Naive thymus-derived CD4-positive, alpha-beta T cell (primary cell): ENCODE measurements at regions not wholly inside any gene's neighbourhood (a gene's known extent, or its start where the extent isn't known, plus 50 kb on each side); places are given as distances from the start of the nearest gene placed in this dataset.
"Not testable (repeated sequence)": the region's sequence is repeated elsewhere in the genome, so short reads cannot be mapped to it uniquely, and the experiment has no call there.

Experiments
- ATAC-seq: fragments of 150-1000 bp; cut with Tn5 transposase; 2 replicates; pipeline ENCODE4 v1.10.0; 2021; ENCODE audit warnings: mild to moderate bottlenecking, moderate library complexity
- CTCF ChIA-PET: fragments of 350-600 bp; sonication (Branson Sonifier 250); formaldehyde crosslinking; loops from one replicate; lab custom pipeline; 2021; ENCODE audit warnings: antibody characterized with exemption; lab: Charles Lee
- POLR2A ChIA-PET: fragments of 350-600 bp; sonication (Branson Sonifier 250); formaldehyde crosslinking; loops from one replicate; lab custom pipeline; 2021; ENCODE audit warnings: antibody characterized with exemption, inconsistent platforms; lab: Charles Lee
- DNase-seq, 9 donors: peaks; one replicate each; pipeline versions ENCODE4 v3.0.0 to v3.0.0-alpha.2; 2020 to 2022; ENCODE audit warnings: mixed read lengths in 1 of 9
- H3K27ac ChIP-seq: one replicate; pipeline ENCODE4 v1.7.0; 2013; ENCODE audit warnings: mild to moderate bottlenecking, low read depth, low read length, moderate library complexity
- H3K27me3 ChIP-seq, 2 donors: one replicate each; pipeline ENCODE4 v1.7.0; 2013; ENCODE audit warnings: low read length in 2 of 2, mild to moderate bottlenecking in 2 of 2, moderate library complexity in 2 of 2; ENCODE audit not compliant: control insufficient read depth in 2 of 2, insufficient read depth in 2 of 2
- H3K36me3 ChIP-seq, 3 experiments: 1 replicate in 2 of 3; 2 replicates in 1 of 3; pipeline ENCODE4 v1.7.0; 2013; ENCODE audit warnings: low read length in 3 of 3, mild to moderate bottlenecking in 3 of 3, moderate library complexity in 1 of 3; ENCODE audit not compliant: insufficient read depth in 3 of 3, control insufficient read depth in 2 of 3
- H3K4me1 ChIP-seq, 2 donors: one replicate each; pipeline ENCODE4 v1.7.0; 2013; ENCODE audit warnings: low read length in 2 of 2, mild to moderate bottlenecking in 2 of 2, moderate library complexity in 1 of 2; ENCODE audit not compliant: control insufficient read depth in 2 of 2, insufficient read depth in 2 of 2
- H3K4me3 ChIP-seq: 2 replicates; pipeline ENCODE4 v1.7.0; 2013; ENCODE audit warnings: mild to moderate bottlenecking, low read length
- H3K9me3 ChIP-seq, 3 experiments: 1 replicate in 2 of 3; 2 replicates in 1 of 3; pipeline ENCODE4 v1.7.0; 2013; ENCODE audit warnings: low read length in 3 of 3; ENCODE audit not compliant: control insufficient read depth in 2 of 3
- H3K27ac Mint-ChIP-seq, 9 donors: one replicate each; pipeline ENCODE4 v1.8.0; 2020 to 2022; ENCODE audit warnings: mixed read lengths in 9 of 9, mild to moderate bottlenecking in 8 of 9, moderate library complexity in 5 of 9, inconsistent platforms in 2 of 9
- H3K27me3 Mint-ChIP-seq, 5 donors: one replicate each; pipeline ENCODE4 v1.8.0; 2021 to 2022; ENCODE audit warnings: mixed read lengths in 5 of 5, mild to moderate bottlenecking in 1 of 5
- H3K36me3 Mint-ChIP-seq, 5 donors: one replicate each; pipeline ENCODE4 v1.8.0; 2020 to 2022; ENCODE audit warnings: mixed read lengths in 5 of 5, mild to moderate bottlenecking in 3 of 5, inconsistent platforms in 1 of 5
- H3K4me1 Mint-ChIP-seq, 7 donors: one replicate each; pipeline ENCODE4 v1.8.0; 2020 to 2022; ENCODE audit warnings: mixed read lengths in 7 of 7, mild to moderate bottlenecking in 3 of 7, inconsistent platforms in 1 of 7
- H3K4me3 Mint-ChIP-seq, 10 donors: one replicate each; pipeline ENCODE4 v1.8.0; 2020 to 2022; ENCODE audit warnings: mild to moderate bottlenecking in 10 of 10, mixed read lengths in 10 of 10, moderate library complexity in 6 of 10, inconsistent platforms in 2 of 10
- H3K9me3 Mint-ChIP-seq, 11 donors: one replicate each; pipeline ENCODE4 v1.8.0; 2020 to 2022; ENCODE audit warnings: mixed read lengths in 11 of 11, mild to moderate bottlenecking in 4 of 11, inconsistent platforms in 1 of 11, moderate library complexity in 1 of 11
- intact Hi-C, 2 donors: fragments of 100-400 bp; cut with micrococcal nuclease; formaldehyde crosslinking; loops; one replicate each; pipeline ENCODE4 v1.15.1; 2023

- Histone ChIP-seq H3K36me3 (no peaks in the 10 kb centered on the region), H3K4me3 (no peak overlapping the region), H3K9me3 (no peaks in the 10 kb centered on the region), H3K4me1 (no peaks in the 10 kb centered on the region), H3K27ac (no peak overlapping the region), H3K27me3 (peaks cover 0 to 24% of the 10 kb centered on the region in 2 donors)
- H3K27ac Mint-ChIP-seq = no peak overlapping the region
- ChIA-PET CTCF (no interaction called here), POLR2A (no interaction called here)
- DNase-seq = no peak
- peaks cover 0 to 4% (median 2%) of the 10 kb centered on the region in 7 donors for H3K4me1 Mint-ChIP-seq
- intact Hi-C loops = no loop called here
- ATAC-seq = no peak
- H3K36me3 Mint-ChIP-seq = peaks cover 0 to 5% (median 3%) of the 10 kb centered on the region in 5 donors
- H3K4me3 Mint-ChIP-seq = peak overlapping the region in 1 of 10 donors; percentile 56
- H3K27me3 Mint-ChIP-seq = peaks cover 55 to 68% (median 64%) of the 10 kb centered on the region in 5 donors
- peaks cover 0 to 16% (median 5%) of the 10 kb centered on the region in 11 donors for H3K9me3 Mint-ChIP-seq
Observed at GRCh38 chr7:149692557-149692982, 80.8 kb downstream of the ZNF467 start.

DNA sequence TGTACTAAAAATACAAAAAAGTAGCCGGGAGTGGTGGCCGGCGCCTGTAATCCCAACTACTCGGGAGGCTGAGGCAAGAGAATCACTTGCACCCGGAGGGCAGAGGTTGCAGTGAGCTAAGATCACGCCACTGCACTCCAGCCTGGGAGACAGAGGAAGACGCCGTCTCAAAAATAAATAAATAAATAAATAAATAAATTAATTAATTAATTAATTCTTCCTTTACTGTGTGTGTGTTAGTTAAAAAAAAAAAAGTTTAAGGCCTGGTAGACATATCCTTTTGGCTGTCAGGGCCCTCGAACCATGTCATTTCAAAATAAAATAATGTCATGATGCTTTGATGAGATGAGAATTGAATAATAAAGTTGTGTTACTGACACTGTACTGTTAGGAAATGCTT lies 81.3 kb downstream of the ZNF467 start:
- peaks cover 0 to 24% of the 10 kb centered on the region in 2 donors for H3K27me3 ChIP-seq
- no peak overlapping the region for H3K27ac ChIP-seq
- H3K36me3 Mint-ChIP-seq = peaks cover 0 to 5% (median 3%) of the 10 kb centered on the region in 5 donors
- no peak overlapping the region for H3K4me3 ChIP-seq
- H3K9me3 ChIP-seq = no peaks in the 10 kb centered on the region
- no peak overlapping the region for H3K27ac Mint-ChIP-seq
- DNase-seq = no peak
- H3K27me3 Mint-ChIP-seq = peaks cover 55 to 73% (median 69%) of the 10 kb centered on the region in 5 donors
- H3K9me3 Mint-ChIP-seq = peaks cover 0 to 12% (median 1%) of the 10 kb centered on the region in 11 donors
- no peaks in the 10 kb centered on the region for H3K4me1 ChIP-seq
- ChIA-PET POLR2A (no interaction called here), CTCF (no interaction called here)
- H3K36me3 ChIP-seq = no peaks in the 10 kb centered on the region
- ATAC-seq = no peak
- intact Hi-C loops = no loop called here
- H3K4me3 Mint-ChIP-seq = no peak overlapping the region
- H3K4me1 Mint-ChIP-seq = peaks cover 0 to 4% (median 2%) of the 10 kb centered on the region in 7 donors

- POLR2A ChIA-PET = no interaction called here
- peaks cover 0 to 4% (median 2%) of the 10 kb centered on the region in 7 donors for H3K4me1 Mint-ChIP-seq
- peaks cover 0 to 24% of the 10 kb centered on the region in 2 donors for H3K27me3 ChIP-seq
Observed at GRCh38 chr7:149690688-149691446, 82.5 kb downstream of the ZNF467 start.

DNA sequence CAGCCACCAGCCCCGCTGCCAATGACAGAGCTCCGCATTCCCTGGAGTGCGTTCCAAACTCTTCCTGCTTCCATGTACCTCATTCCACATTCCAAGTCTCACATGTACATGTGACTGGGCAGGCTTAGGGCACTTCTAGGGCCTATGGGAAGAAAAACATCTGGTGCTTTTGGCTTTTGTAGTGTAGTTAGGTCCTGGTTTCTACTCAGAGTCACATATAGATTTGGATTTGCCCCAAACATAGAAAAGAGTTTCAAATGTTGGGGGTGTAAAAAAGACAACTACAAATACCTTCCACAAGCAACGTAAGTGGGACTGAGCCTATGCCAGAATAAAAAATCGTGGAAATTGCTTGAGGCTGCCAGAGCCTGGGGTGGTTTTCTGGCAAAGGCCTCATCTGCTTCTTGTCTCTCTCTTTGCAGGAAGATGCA lies 84.1 kb downstream of the ZNF467 start:
- Histone ChIP-seq H3K9me3 (no peaks in the 10 kb centered on the region), H3K4me1 (no peaks in the 10 kb centered on the region), H3K27ac (no peak overlapping the region), H3K27me3 (peaks cover 0 to 21% of the 10 kb centered on the region in 2 donors), H3K36me3 (no peaks in the 10 kb centered on the region), H3K4me3 (no peak overlapping the region)
- CTCF ChIA-PET = no interaction called here
- no peak overlapping the region for H3K27ac Mint-ChIP-seq
- H3K27me3 Mint-ChIP-seq = peaks cover 57 to 74% (median 68%) of the 10 kb centered on the region in 5 donors
- peaks cover 0 to 5% (median 3%) of the 10 kb centered on the region in 5 donors for H3K36me3 Mint-ChIP-seq
- no peak for ATAC-seq
- H3K4me1 Mint-ChIP-seq = peaks cover 0 to 4% (median 2%) of the 10 kb centered on the region in 7 donors
- intact Hi-C loops = no loop called here
- peaks cover 0 to 9% (median 0%) of the 10 kb centered on the region in 11 donors for H3K9me3 Mint-ChIP-seq
- DNase-seq = no peak
- no peak overlapping the region for H3K4me3 Mint-ChIP-seq
- POLR2A ChIA-PET = no interaction called here

More at GRCh38 chr7:149690688-149691446, 82.5 kb downstream of the ZNF467 start:
- peaks cover 59 to 78% (median 74%) of the 10 kb centered on the region in 5 donors for H3K27me3 Mint-ChIP-seq
- peaks cover 0 to 9% (median 0%) of the 10 kb centered on the region in 11 donors for H3K9me3 Mint-ChIP-seq
- no peak for DNase-seq
- Histone ChIP-seq H3K4me1 (no peaks in the 10 kb centered on the region), H3K36me3 (no peaks in the 10 kb centered on the region), H3K4me3 (no peak overlapping the region), H3K9me3 (no peaks in the 10 kb centered on the region), H3K27ac (no peak overlapping the region)
- peaks cover 0 to 5% (median 3%) of the 10 kb centered on the region in 5 donors for H3K36me3 Mint-ChIP-seq
- CTCF ChIA-PET = no interaction called here
- ATAC-seq = no peak
- intact Hi-C loops = no loop called here
- no peak overlapping the region for H3K27ac Mint-ChIP-seq
- no peak overlapping the region for H3K4me3 Mint-ChIP-seq

DNA sequence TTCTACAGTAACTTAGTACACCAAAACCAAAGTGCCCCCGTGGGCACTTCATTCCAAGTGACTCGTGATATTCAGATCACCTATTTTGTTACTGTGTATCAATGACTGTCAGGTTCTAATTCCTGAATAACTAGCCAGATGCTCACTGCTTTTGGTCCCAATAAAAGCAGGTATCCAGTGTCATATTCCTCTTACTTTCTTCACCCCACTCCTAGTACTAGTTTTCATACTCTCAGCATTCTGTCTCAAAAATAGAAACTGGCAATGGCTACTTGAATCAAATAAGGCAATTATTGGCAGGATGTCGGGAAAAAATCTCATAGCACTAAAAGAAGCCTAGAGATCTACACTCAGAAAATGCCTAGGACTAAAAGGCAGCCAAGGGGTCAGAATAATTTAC lies 84.6 kb downstream of the ZNF467 start:
- intact Hi-C loops = no loop called here
- no peak for ATAC-seq
- peaks cover 0 to 18% of the 10 kb centered on the region in 2 donors for H3K27me3 ChIP-seq

GRCh38 chr7:149687820-149688219 lies 85.6 kb downstream of the ZNF467 start:
- H3K4me1 Mint-ChIP-seq, H3K36me3 Mint-ChIP-seq, ATAC-seq, H3K36me3 ChIP-seq, H3K4me1 ChIP-seq, H3K9me3 Mint-ChIP-seq, intact Hi-C loops, H3K27ac Mint-ChIP-seq, H3K9me3 ChIP-seq, DNase-seq, H3K27ac ChIP-seq, H3K4me3 ChIP-seq, H3K4me3 Mint-ChIP-seq: not testable (repeated sequence)
- H3K27me3 ChIP-seq = peaks cover 0 to 18% of the 10 kb centered on the region in 2 donors
- ChIA-PET POLR2A (interaction anchor here (0.6 kb wide), 1 partner anchor 404 kb away, joined by 3 read pairs; no protein-coding TSS in a partner anchor), CTCF (interaction anchor here (0.7 kb wide), 1 partner anchor 25 kb away, joined by 3 read pairs; no protein-coding TSS in a partner anchor)
- peaks cover 54 to 61% (median 56%) of the 10 kb centered on the region in 5 donors for H3K27me3 Mint-ChIP-seq

More for the DNA sequence above, 84.6 kb downstream of the ZNF467 start:
- POLR2A ChIA-PET = no interaction called here
- no peak overlapping the region for H3K4me3 Mint-ChIP-seq
- no peaks in the 10 kb centered on the region for H3K9me3 ChIP-seq
- H3K27me3 Mint-ChIP-seq = peaks cover 61 to 71% (median 64%) of the 10 kb centered on the region in 5 donors
- H3K36me3 Mint-ChIP-seq = peaks cover 0 to 5% (median 3%) of the 10 kb centered on the region in 5 donors
- H3K4me3 ChIP-seq = no peak overlapping the region
- no peak overlapping the region for H3K27ac Mint-ChIP-seq
- no peaks in the 10 kb centered on the region for H3K36me3 ChIP-seq
- H3K4me1 Mint-ChIP-seq = peaks cover 0 to 4% (median 2%) of the 10 kb centered on the region in 7 donors
- DNase-seq = no peak
- H3K9me3 Mint-ChIP-seq = peaks cover 0 to 9% (median 0%) of the 10 kb centered on the region in 11 donors
- no peak overlapping the region for H3K27ac ChIP-seq
- no peaks in the 10 kb centered on the region for H3K4me1 ChIP-seq
- CTCF ChIA-PET = no interaction called here
